GM18498 (cell line): ENCODE measurements at regions not wholly inside any gene's neighbourhood (a gene's known extent, or its start where the extent isn't known, plus 50 kb on each side); places are given as distances from the start of the nearest gene placed in this dataset.
"Not testable (repeated sequence)": the region's sequence is repeated elsewhere in the genome, so short reads cannot be mapped to it uniquely, and the experiment has no call there.

Experiments
- ATAC-seq: cut with Tn5 transposase; IDR thresholded peaks from one replicate; pipeline ENCODE4 v1.9.1; 2021; ENCODE audit warnings: mild to moderate bottlenecking, moderate library complexity; ENCODE audit not compliant: unreplicated experiment

GRCh38 chr5:135145985-135146384 lies 112.0 kb upstream of the PITX1 start:
- ATAC-seq = no peak

DNA sequence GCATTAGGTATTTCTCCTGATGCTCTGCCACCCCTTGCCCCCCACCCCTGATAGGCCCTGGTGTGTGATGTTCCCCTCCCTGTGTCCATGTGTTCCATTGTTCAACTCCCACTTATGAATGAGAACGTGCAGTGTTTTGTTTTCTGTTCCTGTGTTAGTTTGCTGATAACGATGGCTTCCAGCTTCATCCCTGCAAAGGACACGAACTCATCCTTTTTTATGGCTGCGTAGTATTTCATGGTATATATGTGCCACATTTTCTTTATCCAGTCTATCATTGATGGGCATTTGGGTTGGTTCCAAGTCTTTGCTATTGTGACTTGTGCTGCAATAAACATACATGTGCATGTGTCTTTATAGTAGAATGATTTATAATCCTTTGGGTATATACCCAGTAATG lies 109.7 kb upstream of the PITX1 start:
- ATAC-seq = not testable (repeated sequence)

DNA sequence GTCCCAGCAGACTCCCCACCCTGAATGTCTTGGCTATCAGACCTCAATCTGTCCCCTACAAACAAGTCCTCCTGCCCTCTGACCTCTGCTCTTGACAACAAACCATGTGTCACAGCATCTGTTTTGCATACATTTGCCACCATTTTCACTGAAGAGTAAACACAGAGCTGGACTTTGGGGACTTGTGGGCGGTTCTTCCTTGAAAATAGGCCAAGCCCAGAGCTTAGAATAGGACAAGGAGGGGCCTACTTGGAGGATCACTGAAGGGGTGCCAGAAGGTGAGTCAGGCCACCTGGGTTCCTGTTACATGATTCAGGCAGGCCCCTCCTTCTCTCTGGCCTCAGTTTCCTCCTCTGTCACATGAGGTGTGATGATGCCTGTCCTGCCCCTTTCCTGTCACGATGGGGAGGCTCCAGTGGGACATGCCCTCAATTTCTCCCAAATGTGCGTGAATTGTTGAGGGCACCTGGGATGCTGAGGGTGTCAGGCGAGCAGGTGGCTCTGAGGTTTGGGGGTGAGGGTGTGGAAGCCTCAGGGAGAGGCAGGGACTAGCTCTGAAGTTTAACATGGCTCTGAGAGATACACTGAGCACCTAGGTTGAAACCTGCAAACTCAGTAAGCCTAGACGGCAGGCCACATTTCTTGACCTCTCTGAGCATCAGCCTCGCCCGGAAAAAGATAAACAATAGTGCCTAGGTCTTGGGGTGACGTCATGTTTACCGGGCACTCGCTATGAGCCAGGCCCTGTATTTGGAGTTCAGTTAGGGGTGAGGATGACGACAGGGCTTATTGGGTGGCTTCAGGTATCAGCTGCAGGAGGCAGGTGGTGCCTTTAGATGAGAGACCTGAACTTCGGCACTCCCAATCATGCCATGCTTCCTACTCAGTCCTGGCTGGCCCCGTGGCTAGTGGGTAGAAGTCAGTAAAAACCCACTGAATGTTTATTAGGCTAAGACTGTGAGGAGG lies 107.6 kb upstream of the PITX1 start:
- ATAC-seq = no peak

- ATAC-seq = no peak
Measured at GRCh38 chr5:135140446-135141204, 106.6 kb upstream of the PITX1 start.

GRCh38 chr5:135139381-135140134 lies 105.5 kb upstream of the PITX1 start:
- no peak for ATAC-seq

DNA sequence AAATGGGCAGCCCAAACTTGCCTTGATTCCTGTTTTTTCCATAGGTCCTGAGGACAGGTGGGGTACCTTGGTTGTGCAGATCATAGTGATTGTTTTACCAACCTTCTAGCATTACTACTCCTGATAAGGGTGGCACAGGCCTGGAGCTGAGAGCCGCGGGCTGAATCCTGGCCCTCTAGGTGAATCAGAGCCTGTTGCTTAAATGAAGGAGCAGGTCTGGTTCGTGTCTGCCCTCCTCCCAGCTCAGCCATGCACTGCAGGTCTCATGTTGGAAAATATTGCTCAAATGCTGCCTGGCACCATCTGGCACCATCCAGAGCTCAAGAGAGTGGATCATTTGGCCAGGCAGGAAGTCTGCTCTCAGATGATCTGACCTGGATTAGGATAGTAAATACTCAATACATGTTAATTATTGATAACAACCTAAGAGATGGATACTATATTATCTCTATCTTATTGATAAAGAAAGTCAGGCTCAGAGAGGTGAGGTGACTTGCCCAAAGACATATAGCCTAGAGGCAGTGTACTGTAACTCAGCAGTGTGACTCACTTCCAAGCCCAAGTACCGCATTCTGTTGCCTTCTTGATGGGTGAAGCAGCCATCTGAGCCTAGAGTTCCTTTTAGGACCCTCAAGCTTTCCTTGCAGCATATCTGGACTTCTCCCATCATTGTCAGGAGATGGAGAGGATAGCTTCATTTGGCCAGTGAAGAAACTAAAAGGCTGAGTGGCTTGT lies 104.3 kb upstream of the PITX1 start:
- no peak for ATAC-seq

GRCh38 chr5:135137146-135137915 lies 103.3 kb upstream of the PITX1 start:
- no peak for ATAC-seq

DNA sequence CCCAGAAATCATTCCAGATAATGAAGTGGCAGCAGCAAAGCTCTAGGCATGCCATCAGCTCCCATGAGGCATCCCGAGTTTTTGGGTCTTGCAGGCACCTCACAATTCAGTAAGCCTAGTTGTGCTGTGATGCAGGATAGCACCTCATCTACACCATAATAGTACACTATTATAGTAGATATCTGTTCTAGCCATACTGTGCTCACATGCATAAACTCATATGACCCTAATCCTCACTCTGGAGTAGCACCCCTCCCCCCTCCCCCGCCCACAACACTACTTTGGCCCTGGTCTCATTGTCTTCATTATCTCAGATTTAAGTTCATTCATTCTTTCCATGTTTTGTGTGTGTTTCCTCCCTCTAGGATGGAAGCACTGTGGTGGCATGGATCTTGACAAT lies 102.5 kb upstream of the PITX1 start:
- ATAC-seq = no peak

- no peak for ATAC-seq
Measured at GRCh38 chr5:135135530-135136226, 101.7 kb upstream of the PITX1 start.

DNA sequence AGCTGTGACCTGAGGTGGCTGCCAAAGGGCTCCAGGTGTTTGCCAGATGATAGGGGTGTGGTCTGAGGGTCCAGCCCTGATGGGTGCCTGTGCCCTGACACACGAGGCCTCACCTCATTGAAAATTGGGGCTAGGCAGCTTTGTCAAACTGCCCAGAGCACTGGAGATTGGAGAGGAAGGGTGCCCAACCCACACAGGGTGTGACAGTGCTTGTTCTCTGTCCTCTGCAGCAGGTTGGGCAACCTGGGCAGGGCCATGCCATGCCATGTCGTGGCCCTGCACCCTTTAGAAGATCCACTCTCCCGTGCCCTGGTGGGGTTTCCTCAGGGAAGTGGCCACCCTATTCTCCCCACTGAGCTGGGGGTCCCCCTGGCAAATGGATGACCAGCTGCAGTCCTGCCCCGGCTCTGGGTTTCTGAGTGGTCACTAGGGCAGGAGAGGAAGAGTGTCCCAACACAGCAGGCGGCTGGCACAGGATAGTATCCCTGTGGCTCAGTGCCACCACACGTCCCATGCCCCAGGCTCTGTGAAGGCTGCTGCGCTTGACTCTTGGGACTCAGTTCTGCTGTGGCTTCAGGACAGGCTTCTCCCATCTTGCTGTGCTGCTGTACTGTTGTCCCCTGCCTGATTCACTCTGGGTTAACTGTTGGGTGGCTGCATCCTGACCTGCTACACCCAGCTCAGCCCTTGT lies 100.8 kb upstream of the PITX1 start:
- ATAC-seq = no peak

DNA sequence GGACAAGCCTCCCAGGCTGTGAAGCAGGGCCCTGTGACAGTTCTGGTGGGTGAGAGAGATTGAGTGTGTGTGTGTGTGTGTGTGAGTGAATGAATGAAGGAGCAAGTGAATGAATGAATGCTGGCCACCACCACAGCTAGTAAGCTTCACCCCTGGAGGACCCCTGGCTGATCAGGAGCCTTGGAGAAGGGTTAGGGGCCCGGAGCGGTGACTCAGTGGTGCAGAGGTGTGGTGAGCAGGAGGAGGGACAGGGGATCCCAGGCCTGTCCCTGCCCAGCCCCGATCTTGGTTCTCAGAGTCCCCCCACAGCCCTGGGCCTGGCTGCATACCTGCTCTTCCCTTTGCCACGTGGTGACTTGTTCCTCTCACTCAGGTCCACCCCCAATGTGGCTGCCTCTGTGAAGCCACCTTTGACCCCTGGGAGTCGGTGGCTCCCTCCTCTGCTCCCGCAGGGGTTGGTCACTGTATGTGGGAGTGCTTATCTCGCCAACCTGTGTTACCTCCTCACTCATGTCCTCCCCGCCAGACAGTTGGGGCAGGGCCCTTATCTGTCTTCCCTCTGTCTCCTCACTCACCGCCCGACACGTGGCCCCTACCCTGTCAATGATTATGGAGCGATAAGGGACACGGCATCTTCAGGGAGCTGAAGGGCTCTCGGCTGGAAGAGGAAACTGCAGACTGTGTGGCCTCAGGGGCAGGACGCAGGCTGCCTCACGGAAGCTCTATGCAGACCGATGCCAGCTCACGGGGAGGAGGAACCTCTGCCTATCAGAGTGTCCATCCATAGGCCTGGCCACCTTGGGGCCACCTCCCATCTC lies 99.9 kb upstream of the PITX1 start:
- no peak for ATAC-seq

DNA sequence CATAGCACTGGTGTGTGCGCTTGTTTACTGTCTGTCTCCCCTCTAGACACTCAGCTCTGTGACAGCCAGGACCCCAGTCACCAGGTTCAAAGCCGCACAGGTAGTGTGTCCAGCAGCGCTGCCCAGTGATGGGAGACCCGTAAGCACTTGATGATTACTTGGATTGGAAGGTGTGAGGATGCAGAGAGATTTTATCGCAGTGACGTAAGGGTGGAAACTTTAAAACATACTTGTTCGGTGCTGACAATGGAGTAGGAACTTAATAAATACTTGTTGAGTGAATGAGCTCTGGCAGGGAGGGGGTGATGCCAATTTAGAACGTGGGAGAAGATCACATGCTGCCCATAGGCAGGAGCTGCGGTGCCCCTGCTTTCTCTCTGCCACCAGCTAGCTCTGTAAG lies 99.2 kb upstream of the PITX1 start:
- ATAC-seq = no peak

GRCh38 chr5:135131801-135132680 lies 98.0 kb upstream of the PITX1 start:
- ATAC-seq = no peak

DNA sequence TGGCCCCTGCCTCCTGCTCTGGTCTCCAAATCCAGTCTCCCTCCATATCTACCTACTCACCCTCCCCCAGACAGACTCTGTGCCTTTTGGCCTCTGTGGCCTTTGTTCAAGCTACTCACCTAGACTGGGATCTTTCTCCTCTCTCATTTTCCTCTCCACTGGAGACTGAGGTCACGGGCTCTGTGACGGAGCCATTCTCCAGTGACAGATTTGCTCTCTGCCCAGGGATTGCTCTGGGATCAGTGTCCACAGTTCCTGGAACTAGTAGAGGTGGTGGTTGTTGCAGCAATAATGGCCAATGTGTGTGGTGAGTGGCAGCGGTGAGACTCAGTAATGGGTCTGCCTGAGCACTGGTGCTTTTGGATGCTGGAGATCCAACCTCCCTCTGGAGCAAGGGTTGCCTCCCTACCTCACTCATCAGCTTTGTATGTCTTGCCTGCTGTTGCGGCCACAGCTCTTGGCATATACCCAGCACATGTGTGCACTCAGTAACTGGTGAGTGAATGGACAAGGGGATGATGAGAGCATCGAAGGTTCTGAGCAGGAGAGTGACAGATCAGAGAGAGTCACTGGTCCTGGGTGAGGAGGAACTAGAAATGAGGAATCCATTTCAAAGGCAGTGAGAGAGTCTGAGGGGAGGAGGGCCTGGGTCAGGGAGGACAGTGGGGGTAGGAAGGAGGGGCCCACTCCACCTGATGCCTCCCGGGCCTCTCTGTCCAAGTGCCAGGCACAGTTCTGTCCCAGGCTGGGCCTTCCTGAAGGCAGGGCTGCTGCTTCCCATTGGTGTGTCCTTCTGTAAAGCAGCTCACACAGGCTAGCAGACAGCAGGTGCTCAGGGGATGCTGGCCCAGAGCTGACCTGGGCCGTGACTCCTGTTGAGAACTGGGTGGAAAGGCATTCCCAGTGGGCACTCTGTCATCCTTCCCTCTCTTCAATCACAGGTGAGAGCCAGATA lies 96.5 kb upstream of the PITX1 start:
- ATAC-seq = no peak

GRCh38 chr5:135129307-135129706 lies 95.3 kb upstream of the PITX1 start:
- no peak for ATAC-seq

GRCh38 chr5:135128361-135128760 lies 94.3 kb upstream of the PITX1 start:
- ATAC-seq = no peak
